NT2/D1 (cell line): ENCODE measurements at regions not wholly inside any gene's neighbourhood (a gene's known extent, or its start where the extent isn't known, plus 50 kb on each side); places are given as distances from the start of the nearest gene placed in this dataset.

Experiments used
- DNase-seq: peaks from one replicate; pipeline ENCODE4 v3.0.0-alpha.2; 2011; ENCODE audit warnings: low read depth, low spot score
- H3K27me3 ChIP-seq: 2 replicates; pipeline ENCODE4 v1.6.0; 2011; ENCODE audit warnings: mild to moderate bottlenecking; ENCODE audit not compliant: insufficient read length, insufficient read depth
- H3K36me3 ChIP-seq: 2 replicates; pipeline ENCODE4 v1.6.1; 2011; ENCODE audit warnings: mild to moderate bottlenecking, low read length, mixed read lengths; ENCODE audit not compliant: insufficient read depth, insufficient read length
- H3K4me1 ChIP-seq: 2 replicates; pipeline ENCODE4 v1.5.1; 2011; ENCODE audit not compliant: insufficient read depth, insufficient read length
- H3K4me3 ChIP-seq: 2 replicates; pipeline ENCODE4 v1.5.1; 2011; ENCODE audit warnings: low read depth; ENCODE audit not compliant: insufficient read length
- H3K9ac ChIP-seq: 2 replicates; pipeline ENCODE4 v1.6.0; 2011; ENCODE audit warnings: low read depth; ENCODE audit not compliant: insufficient read length
- H3K9me3 ChIP-seq: 2 replicates; pipeline ENCODE4 v1.5.1; 2011; ENCODE audit warnings: mild to moderate bottlenecking, low read length; ENCODE audit not compliant: insufficient read depth
- SUZ12 ChIP-seq: IDR thresholded peaks from 2 replicates; pipeline ENCODE4 v1.6.1; 2011; ENCODE audit not compliant: insufficient read length, insufficient read depth; ENCODE audit errors: extremely low read depth
- YY1 ChIP-seq: IDR thresholded peaks from 2 replicates; pipeline ENCODE4 v1.6.1; 2011; ENCODE audit not compliant: insufficient read length, insufficient read depth
- ZNF274 ChIP-seq: IDR thresholded peaks from 2 replicates; pipeline ENCODE4 v1.6.1; 2011; ENCODE audit warnings: mild to moderate bottlenecking, low read depth, low read length

DNA sequence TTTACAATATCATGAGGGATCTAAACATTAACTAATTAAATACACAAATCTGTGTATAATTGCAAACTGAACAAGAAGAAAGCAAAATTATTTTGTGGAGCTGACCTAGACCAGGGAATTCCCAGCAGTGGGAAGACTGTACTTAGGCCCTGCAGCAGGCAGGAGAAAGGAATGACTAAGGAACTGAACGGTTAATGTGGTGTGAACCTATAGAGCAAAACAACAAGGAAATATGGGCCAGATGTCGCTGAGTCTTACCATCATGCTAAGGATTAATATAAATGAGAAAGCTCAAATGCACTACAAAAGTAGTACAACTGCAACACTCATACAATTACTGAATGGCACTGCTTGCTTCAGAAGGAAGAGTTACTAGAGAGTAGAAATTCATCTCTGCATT, 120.3 kb upstream of the ATXN3L start:
- Histone ChIP-seq H3K4me3 (no peak overlapping the region), H3K9ac (no peak overlapping the region), H3K4me1 (no peaks in the 10 kb centered on the region), H3K9me3 (peaks cover 6% of the 10 kb centered on the region), H3K36me3 (no peaks in the 10 kb centered on the region), H3K27me3 (no peaks in the 10 kb centered on the region)
- no peak for TF ChIP-seq YY1
- TF ChIP-seq ZNF274, result no peak
- TF ChIP-seq SUZ12, result no peak
- no peak for DNase-seq

DNA sequence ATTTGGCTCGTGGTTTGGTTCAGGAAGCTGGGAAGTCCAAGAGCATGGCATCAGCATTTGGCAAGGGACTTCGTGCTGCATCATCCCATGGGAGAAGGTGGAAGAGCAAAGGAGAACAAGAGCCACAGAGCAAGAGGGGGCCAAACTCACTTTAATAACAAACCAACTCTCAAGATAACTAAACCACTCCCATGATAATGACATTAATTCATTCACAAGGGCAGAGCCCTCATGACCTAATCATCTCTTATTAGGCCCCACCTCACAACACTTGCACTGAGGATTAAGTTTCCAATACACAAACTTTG, 113.4 kb upstream of the ATXN3L start:
- DNase-seq, result no peak
- Histone ChIP-seq H3K9ac (no peak overlapping the region), H3K27me3 (no peaks in the 10 kb centered on the region), H3K36me3 (no peaks in the 10 kb centered on the region), H3K4me3 (no peak overlapping the region), H3K4me1 (no peaks in the 10 kb centered on the region), H3K9me3 (no peaks in the 10 kb centered on the region; the same call in none of the 2 replicates)
- TF ChIP-seq SUZ12, result no peak

DNA sequence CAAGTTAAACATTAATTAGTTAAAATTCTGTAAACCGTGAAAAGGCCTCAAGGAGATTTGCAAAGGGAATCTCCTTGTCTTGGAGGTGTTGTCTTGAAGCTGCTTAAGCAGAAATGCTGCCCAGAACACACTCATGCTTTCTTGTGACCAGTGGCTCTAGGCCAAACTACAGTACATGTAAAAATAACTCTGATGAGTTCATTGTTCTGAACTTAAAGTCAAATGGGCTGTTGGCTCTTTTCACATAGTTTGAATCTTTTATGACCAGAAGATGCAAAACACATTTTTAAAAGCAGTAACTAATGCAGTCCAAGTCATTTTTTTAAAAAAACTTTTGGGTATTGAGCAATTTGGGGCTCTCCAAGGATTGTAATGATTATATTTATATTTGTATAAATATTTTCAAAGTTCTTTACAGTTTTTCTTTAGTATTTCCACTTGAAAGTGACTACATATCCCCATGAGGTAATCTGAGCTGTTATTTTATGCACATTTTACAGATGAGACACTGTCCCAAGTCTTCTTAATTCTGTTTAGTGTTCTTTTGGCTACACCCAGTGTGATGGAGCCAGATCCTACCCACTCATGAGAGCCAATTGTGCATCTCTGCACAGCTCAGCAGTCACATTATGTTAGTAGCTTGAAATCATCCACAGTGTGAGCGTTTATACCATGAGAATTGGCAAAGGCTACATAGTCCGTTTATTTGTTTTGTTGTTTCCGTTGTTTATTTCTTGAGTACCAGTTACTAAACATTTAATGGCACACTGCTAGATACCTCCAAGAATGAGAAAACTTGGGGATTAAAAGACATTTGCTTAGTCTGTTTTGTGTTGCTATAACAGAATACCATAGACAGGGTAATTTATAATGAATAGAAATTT, 112.8 kb upstream of the ATXN3L start:
- no peaks in the 10 kb centered on the region; the same call in none of the 2 replicates for H3K9me3 ChIP-seq
- H3K36me3 ChIP-seq, result no peaks in the 10 kb centered on the region
- H3K4me1 ChIP-seq, result no peaks in the 10 kb centered on the region
- H3K4me3 ChIP-seq, result no peak overlapping the region
- no peaks in the 10 kb centered on the region for H3K27me3 ChIP-seq
- DNase-seq, result no peak
- no peak overlapping the region for H3K9ac ChIP-seq
- no peak for TF ChIP-seq YY1
- no peak for TF ChIP-seq SUZ12
- no peak for TF ChIP-seq ZNF274

GRCh38 chrX:13430136-13430827, 110.4 kb upstream of the ATXN3L start:
- no peak for DNase-seq
- H3K27me3 ChIP-seq, result no peaks in the 10 kb centered on the region
- H3K9ac ChIP-seq, result no peak overlapping the region
- H3K4me1 ChIP-seq, result no peaks in the 10 kb centered on the region
- H3K9me3 ChIP-seq, result no peaks in the 10 kb centered on the region; the same call in none of the 2 replicates
- H3K4me3 ChIP-seq, result no peak overlapping the region
- TF ChIP-seq SUZ12, result no peak
- TF ChIP-seq YY1, result no peak
- TF ChIP-seq ZNF274, result no peak
- no peaks in the 10 kb centered on the region for H3K36me3 ChIP-seq

- DNase-seq, result no peak
- no peaks in the 10 kb centered on the region for H3K27me3 ChIP-seq
- H3K9ac ChIP-seq, result no peak overlapping the region
- H3K9me3 ChIP-seq, result no peaks in the 10 kb centered on the region; the same call in none of the 2 replicates
- no peak overlapping the region for H3K4me3 ChIP-seq
- no peaks in the 10 kb centered on the region for H3K36me3 ChIP-seq
- no peaks in the 10 kb centered on the region for H3K4me1 ChIP-seq
- TF ChIP-seq YY1 (no peak), ZNF274 (no peak), SUZ12 (no peak)
Observed at GRCh38 chrX:13428053-13428786, 108.4 kb upstream of the ATXN3L start.

DNA sequence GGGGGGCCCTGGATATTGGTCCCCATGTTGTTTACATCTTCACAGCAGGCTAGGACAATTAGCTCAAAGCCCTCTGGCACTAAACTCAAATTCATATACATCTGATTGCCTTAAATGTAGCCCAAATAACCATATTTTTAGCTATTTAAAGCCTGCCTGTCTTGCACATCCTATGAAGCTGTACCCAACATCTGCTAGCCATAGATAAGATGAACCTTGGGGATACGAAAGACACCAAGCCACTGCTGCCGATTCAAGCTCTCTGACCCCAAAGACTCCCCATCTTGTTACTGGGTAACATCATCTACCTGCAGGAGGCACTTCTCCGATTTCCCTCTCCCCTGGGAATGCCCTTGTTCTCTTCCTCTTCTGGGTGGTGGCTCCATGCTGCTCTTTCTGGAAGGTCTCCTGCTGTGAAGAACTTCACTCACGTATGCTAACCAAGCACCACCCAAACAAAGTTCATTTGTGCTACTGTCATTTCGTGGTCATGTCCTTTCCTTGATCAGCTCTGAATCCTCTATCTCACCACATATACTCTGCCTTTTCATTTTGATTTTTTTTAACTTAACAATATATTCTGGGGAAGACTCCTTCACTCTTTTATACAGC, 107.7 kb upstream of the ATXN3L start:
- no peak for DNase-seq
- H3K9me3 ChIP-seq, result no peaks in the 10 kb centered on the region; the same call in none of the 2 replicates
- no peaks in the 10 kb centered on the region for H3K36me3 ChIP-seq
- no peaks in the 10 kb centered on the region for H3K27me3 ChIP-seq
- no peak overlapping the region for H3K4me3 ChIP-seq
- H3K9ac ChIP-seq, result no peak overlapping the region
- no peaks in the 10 kb centered on the region for H3K4me1 ChIP-seq
- TF ChIP-seq ZNF274 (no peak), YY1 (no peak), SUZ12 (no peak)
